K562 (cell line): ENCODE measurements at regions not wholly inside any gene's neighbourhood (a gene's known extent, or its start where the extent isn't known, plus 50 kb on each side); places are given as distances from the start of the nearest gene placed in this dataset.

Experiments used
- ARID3B ChIP-seq: fragments of 250-450 bp; sonication (Bioruptor Pico); IDR thresholded peaks from 2 replicates; pipeline ENCODE4 v1.4.0; 2020; ENCODE audit warnings: borderline replicate concordance
- CHD2 ChIP-seq: IDR thresholded peaks from 2 replicates; pipeline ENCODE4 v1.6.1; 2011; ENCODE audit warnings: low read depth, low read length
- EP300 ChIP-seq: IDR thresholded peaks from 2 replicates; pipeline ENCODE4 v1.6.1; 2012; ENCODE audit warnings: low read length, improper control_type of control experiment
- HDGF ChIP-seq: fragments of 450-650 bp; IDR thresholded peaks from 2 replicates; pipeline ENCODE4 v1.6.1; 2016
- ZNF764 ChIP-seq: fragments of 250-450 bp; sonication (Bioruptor Pico); IDR thresholded peaks from 2 replicates; pipeline ENCODE4 v1.4.0; 2020; ENCODE audit warnings: low read depth, mild to moderate bottlenecking, moderate library complexity

DNA sequence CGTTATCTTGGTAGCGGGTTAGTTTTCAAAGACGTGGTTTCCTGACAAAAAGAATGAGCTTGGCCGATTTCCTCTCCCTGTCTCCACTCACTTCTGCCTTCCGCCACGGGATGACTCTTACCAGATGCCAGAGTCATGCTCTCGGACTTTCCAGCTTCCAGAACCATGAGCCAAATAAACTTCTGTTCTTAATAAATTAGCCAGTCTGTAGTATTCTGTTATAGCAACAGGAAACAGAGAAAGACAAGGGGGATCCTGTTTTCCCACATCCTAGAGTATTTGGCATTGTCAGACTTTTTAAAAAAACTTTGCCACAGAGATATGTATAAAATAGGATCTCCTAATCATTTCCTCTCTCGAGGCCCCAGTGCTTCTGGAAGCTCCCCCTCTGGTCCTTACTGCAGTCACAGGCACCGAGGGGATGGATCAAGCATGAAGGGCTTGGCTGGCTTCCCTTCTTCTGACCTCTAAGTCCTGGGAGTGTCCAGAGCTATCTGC is 84.9 kb upstream of the NAA20 start:
- TF ChIP-seq ARID3B (no peak), EP300 (no peak), ZNF764 (CRISPR knock-in tag) (no peak), HDGF (no peak), CHD2 (no peak)
